Colon (tissue), 2 donors: ENCODE measurements at regions not wholly inside any gene's neighbourhood (a gene's known extent, or its start where the extent isn't known, plus 50 kb on each side); places are given as distances from the start of the nearest gene placed in this dataset.
"Not testable (repeated sequence)": the region's sequence is repeated elsewhere in the genome, so short reads cannot be mapped to it uniquely, and the experiment has no call there.

Source experiments
- FAIRE-seq: peaks from 2 replicates; lab custom pipeline; 2012; peaks lifted over from hg19 to GRCh38; lab: Jason Lieb, UNC
- donor health status: control.
- donor health status: control.

GRCh38 chr1:73770109-73770905, 427.7 kb downstream of the LRRIQ3 start:
- FAIRE-seq = no peak

DNA sequence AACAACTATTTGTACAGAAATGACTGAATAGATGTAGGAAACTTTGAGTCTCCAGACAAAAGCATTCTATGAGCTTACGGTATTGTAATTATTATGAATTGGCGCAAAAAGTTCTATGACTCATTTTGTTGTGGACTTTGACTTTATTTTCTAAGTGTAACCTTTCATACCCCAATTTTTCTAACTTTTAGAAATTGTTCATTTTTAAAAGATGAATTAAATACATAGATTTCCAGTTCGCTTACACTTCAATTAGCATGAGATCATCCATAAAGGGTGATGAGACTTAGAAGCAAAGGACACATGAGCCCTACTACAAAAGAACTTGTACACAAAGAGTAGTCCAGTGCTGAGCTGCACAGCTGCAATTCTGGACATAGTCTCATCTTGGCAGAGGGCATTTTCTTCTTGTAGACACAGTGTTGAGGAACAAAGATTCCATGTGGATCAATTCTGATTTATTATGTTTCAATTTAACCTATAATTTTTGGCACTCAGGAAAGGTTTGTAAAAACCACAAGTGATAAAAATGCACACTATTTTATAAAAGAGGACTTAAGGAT, 431.1 kb downstream of the LRRIQ3 start:
- FAIRE-seq = no peak

DNA sequence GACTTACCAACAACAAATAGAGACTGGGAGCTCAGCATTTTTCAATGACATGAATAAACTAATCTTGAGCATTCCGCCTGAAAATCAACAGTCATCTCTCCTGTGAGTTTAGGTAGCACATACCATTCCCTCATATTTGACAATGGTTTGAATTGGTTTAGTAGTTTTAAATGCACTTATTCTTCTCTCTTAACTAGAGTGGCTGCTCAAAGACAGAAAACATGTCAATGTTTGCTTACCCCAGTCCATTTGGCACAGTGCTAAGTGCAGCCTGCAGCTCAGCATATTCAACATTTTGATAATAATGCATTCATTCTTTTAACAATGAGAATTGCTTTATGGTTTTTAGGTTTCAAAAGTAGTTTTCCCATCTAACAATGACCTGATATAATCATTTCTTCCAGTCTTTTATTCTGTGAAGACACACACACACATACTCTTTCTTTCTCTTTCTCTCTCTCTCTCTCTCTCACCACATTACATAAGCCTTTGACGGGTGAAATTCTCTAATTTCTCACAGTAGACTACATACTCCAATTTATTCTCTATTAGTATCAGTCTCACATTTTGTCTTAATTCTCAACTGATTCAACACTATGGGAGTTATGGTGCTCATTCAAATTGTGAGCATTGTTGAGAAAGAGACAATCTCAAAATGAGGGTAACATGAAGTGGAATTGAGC, 432.3 kb downstream of the LRRIQ3 start:
- no peak for FAIRE-seq

- no peak for FAIRE-seq
Observed at GRCh38 chr1:73761559-73761958, 436.4 kb downstream of the LRRIQ3 start.

- FAIRE-seq = no peak
Observed at GRCh38 chr1:73759011-73759410, 439.0 kb downstream of the LRRIQ3 start.

DNA sequence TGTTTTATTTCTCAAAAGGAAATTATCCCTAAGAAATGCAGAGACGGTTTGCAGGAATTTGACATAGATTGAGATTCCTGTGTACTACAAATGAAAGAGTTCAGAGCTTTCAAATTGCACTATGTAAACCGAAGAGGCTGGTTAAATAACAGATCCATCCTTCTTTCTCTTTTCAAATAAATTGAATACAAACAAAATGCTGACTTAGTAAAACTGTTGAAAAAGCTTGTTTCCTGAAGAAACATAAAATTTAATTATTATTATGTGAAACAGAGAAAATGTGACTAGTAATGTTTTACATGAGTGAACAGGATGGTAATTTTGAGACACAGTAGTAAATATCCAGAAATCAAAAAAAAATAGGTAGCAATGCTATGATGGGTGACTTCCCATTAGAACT, 441.2 kb downstream of the LRRIQ3 start:
- FAIRE-seq = no peak

- FAIRE-seq = no peak
Observed at GRCh38 chr1:73755649-73756048, 442.3 kb downstream of the LRRIQ3 start.

DNA sequence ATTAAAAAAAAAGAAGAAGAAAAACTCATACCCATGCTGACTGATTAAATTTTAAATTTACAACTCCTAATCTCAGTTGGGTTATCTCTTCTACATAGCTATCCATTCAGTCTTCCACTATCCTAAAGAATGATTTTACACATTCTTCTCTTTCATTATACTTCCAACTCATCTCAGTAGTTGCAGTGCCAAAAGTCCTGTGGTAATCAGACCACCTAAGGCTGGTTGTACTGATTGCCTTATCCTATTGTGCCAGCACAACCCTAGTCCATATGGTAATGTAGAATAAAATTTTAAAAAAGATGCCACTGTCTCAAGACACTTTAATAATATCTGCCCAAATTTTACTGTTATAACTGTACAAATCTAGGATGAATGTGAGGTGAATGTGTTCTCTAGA, 448.0 kb downstream of the LRRIQ3 start:
- no peak for FAIRE-seq

- FAIRE-seq = peak; percentile 51
Observed at GRCh38 chr1:73744985-73745384, 453.0 kb downstream of the LRRIQ3 start.

DNA sequence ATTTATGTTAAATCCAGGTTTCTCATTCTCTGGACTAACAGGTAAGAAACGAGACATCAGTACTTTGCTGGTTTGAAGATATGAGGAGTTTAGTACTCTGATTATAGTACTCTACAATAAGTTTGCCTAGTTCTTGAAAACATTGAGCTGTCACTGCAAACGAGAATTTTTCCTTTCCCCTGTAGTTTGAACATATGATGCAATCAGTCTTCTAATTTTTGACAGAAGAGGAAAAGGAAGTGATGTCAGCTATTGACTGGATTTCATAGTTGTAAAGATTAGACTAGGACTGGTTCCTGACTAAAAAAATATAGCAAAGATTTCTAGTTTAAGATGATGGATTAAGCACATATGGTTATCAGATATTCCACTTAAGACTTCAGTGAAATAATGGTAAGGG, 461.9 kb downstream of the LRRIQ3 start:
- no peak for FAIRE-seq

GRCh38 chr1:73727036-73727435, 470.9 kb downstream of the LRRIQ3 start:
- FAIRE-seq = no peak

GRCh38 chr1:73722055-73722454, 475.9 kb downstream of the LRRIQ3 start:
- no peak for FAIRE-seq

- FAIRE-seq = no peak
Observed at GRCh38 chr1:73717976-73718375, 480.0 kb downstream of the LRRIQ3 start.

- FAIRE-seq = no peak
Observed at GRCh38 chr1:73711089-73711488, 486.9 kb downstream of the LRRIQ3 start.

DNA sequence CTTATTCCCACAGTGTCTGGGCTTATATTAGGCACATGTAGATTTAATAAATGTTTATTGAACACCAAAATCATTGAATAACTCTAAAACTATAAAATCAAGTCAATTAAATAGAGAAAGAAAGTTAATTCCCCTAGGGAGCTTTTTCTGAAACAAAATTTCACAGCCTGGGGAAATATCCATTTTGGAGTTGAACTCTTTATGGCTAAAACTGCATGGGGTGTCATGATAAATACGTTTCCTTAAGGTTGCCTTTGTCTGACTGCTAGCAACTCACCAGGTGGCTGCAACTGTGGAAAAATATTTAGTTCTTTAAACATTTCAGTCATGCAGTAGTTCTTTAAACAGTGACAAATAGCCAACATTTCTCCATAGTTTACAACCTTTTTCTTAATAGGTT, 496.1 kb downstream of the LRRIQ3 start:
- no peak for FAIRE-seq

GRCh38 chr1:73676186-73676585, 521.8 kb downstream of the LRRIQ3 start:
- FAIRE-seq = no peak

GRCh38 chr1:73674945-73675561, 522.9 kb downstream of the LRRIQ3 start:
- no peak for FAIRE-seq

DNA sequence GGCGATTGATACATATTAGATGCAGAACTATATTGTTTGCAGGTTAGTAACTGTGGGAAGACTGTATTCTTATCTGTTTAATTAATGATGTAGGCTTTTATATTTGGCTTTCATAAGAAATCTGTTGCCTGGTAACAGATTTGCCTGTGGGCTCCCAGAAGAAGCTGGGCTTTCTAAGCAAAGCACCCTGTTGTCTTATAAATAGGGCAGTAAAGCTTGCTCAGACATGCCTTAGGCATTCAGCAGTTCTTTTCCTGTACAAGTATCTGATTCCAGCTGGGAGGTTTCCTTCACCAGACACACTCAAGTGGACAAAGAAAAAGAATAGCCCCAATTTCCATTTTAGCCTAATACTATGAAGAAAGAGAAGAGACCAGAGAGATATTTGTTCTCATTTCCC, 524.0 kb downstream of the LRRIQ3 start:
- FAIRE-seq = no peak

- no peak for FAIRE-seq
Observed at GRCh38 chr1:73671530-73671929, 526.4 kb downstream of the LRRIQ3 start.

GRCh38 chr1:73667959-73668358, 530.0 kb downstream of the LRRIQ3 start:
- FAIRE-seq = not testable (repeated sequence)

DNA sequence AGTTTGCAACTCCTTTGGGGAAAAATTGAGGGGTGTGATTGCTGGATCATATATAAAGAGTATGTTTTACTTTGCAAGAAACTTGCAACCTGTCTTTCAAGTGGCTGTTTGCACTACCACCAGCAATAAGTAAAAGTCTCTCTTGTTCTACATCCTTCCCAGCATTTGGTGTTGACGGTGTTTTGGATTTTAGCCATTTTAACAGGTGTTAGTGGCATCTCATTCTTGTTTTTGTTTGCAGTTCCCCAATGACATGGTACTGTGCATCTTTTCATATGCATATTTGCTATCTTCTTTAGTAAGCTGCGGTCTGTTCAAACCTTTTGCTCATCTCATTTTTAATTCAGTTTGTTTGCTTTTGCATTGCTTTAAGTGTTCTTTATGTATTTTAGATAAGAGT, 535.5 kb downstream of the LRRIQ3 start:
- no peak for FAIRE-seq

DNA sequence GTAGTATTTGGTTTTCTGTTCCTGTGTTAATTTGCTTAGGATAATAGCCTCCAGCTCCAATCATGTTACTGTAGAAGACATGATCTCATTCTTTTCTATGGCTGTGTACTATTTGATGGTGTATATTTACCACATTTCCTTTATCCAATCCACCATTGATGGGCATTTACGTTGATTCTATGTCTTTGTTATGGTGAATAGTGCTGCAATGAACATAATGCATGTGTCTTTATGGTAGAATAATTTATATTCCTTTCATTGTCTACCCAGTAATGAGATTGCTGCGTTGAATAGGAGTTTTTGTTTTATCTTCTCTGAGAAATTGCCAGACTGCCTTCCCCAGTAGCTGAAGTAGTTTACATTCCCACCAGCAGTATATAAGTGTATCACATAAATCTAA, 538.8 kb downstream of the LRRIQ3 start:
- FAIRE-seq = no peak

GRCh38 chr1:73654714-73655113, 543.3 kb downstream of the LRRIQ3 start:
- no peak for FAIRE-seq
